ENCODE measurements at regions not wholly inside any gene's neighbourhood (a gene's known extent, or its start where the extent isn't known, plus 50 kb on each side); places are given as distances from the start of the nearest gene placed in this dataset.

DNA sequence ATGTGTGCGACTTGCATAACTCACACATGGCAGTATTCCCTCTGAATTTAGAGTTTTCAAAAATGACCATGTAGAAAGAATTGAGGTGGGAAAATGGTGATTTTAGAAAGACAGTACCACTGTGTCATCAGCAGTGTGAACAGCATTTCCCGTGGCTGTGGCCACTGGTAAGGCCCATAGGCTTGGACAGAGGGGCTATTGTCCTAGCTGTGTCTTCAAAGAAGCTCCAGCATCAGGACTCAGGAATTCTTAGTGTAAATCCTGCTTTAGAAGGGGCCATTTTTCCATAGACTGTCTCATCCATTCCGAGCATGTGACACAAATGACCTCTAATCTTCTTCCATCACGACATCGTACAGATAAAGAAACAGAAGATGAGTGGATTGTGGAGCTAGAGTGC, 119.3 kb upstream of the BACE2 start:
- no peak for DNase-seq

DNA sequence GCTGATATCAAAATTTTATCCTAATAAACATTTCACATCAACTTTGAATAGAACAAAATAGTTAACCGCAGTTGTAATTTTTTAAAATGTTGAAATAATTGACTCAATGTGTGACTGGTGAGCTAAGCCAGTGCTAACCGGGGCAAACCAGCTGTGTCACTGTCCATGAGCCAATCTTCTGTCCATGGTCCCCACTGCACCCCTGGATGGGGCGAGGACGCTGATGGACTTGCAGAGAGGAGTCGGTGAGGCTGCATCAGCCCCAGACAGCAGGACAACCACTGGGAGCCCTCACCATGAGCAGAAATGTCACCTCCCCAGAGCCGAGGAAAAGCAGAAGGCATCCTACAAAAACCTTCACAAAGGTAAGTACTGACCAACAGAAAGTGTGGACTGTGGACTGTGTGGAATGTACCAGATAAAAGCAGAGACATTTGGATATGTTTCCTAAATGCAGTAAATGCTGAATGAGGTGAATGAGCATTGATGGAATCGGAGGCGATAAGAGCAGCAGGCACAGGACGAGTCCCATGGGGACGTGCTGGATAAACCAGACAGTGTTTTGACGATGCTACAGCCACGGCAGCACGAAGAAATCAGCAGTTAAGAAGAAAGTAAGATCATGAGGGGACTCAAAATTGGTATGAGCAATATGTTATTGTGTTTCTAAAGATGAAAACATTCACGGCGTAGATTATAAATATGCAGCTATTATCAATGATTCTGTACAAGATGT, 115.0 kb upstream of the BACE2 start:
- DNase-seq: no peak

DNA sequence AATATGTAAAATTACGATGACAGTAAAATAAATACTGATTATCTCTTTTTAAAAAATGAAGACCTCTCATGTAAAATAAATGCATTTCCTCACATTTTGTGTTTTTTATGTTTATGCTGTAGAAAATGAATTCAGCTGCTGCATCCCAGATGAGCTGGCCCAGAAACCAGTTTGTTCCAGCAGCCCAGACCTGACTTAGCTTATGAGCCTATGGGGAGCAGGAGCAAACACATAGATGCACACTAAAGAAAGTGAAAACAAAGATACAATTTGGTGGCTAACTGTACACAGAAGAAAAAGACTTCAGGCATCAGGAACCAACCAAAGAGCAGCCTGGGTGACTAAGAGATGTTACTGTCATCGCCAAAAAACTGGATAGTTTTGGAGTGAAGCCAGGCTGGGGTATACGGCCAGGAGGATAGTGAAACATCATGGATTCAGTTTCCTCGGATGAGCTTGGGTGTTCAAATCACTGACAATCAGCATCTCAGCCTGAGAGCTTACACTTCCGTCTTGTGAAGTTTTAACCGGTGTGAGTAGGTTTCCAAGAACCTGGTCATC, 113.9 kb upstream of the BACE2 start:
- DNase-seq: no peak

GRCh38 chr21:41055266-41055665, 112.7 kb upstream of the BACE2 start:
- no peak for DNase-seq

DNA sequence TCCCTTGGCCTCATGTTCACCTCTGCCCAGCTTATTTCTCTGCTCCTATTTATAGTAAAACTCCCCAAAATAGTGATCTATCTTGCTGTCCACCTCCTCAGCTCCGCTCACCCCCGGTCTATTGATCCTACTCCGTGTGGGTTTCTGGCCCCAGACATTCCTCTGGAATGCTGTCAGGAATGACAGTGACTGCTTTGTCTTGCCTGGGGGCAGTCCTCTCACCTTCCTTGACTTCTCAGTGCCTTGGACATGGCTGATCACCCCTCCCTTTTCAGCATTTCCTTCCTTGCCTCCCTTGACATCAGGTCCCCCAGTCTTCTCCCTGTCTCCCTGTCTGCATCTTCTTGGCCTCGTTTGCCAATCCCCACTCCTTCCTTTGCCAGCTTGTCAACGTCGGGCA, 108.1 kb upstream of the BACE2 start:
- DNase-seq: no peak

- DNase-seq: no peak
Measured at GRCh38 chr21:41061701-41062100, 106.3 kb upstream of the BACE2 start.

DNA sequence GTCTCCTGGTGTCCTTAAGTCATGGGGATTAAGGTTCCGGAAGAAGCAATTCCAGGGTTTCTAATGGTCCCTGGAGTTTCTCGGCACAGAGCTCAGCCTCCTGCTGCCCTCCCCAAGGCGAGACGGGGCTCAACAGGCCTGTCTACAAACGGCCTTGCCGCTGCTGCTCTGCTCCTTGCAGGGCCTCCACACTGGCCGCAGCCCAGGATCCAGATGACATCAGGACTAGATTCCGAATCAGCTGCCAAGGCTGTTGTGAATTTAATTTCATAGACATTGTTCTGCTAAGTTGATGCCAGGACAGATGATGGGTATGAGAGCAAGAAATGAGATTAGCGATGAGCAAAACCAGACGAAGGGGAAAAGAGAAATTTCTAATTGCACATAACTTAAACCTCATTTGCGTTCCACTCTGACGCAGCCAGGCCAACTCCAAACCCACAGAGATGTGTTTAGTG, 103.6 kb upstream of the BACE2 start:
- DNase-seq: no peak

DNA sequence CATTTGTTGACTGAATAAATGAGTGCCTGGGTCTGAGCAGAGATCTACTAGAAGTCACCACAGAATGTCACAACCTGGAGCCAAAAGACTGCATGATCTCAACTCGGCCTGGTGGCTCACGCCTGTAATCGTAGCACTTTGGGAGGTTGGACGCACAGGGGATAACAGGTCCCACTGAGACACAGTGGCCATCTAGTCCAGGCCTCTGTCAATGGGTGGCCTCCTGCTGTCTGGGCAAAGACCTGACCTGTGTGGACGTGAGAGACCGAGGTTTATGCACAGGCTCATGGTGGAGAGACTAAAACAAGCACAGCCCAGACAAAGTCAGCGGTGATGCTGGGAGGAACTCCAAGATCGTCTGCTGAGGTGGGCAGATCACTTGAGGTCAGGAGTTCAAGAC, 103.0 kb upstream of the BACE2 start:
- no peak for DNase-seq

DNA sequence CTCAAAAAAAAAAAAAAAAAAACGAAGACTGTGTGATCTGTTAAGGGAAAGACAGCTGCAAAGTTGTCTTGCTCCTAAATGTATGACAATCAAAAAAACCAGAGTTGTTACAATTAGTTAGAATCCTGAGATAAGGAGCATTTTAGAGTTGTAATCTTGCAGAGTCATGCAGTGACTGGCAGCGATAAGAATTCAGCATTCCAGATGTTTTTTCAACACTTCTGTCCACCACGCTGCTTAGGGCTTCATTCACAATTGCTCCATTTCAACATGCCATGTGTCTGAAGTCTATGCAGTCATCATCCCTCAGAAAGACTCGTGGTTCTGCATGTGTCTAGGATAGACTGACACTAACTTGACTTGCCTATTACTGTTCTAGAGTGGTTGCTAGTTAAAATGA, 102.4 kb upstream of the BACE2 start:
- no peak for DNase-seq

GRCh38 chr21:41066086-41066938, 101.6 kb upstream of the BACE2 start:
- no peak for DNase-seq

- DNase-seq: no peak
Measured at GRCh38 chr21:41067709-41068108, 100.3 kb upstream of the BACE2 start.

- DNase-seq: no peak
Measured at GRCh38 chr21:41068496-41068895, 99.5 kb upstream of the BACE2 start.

DNA sequence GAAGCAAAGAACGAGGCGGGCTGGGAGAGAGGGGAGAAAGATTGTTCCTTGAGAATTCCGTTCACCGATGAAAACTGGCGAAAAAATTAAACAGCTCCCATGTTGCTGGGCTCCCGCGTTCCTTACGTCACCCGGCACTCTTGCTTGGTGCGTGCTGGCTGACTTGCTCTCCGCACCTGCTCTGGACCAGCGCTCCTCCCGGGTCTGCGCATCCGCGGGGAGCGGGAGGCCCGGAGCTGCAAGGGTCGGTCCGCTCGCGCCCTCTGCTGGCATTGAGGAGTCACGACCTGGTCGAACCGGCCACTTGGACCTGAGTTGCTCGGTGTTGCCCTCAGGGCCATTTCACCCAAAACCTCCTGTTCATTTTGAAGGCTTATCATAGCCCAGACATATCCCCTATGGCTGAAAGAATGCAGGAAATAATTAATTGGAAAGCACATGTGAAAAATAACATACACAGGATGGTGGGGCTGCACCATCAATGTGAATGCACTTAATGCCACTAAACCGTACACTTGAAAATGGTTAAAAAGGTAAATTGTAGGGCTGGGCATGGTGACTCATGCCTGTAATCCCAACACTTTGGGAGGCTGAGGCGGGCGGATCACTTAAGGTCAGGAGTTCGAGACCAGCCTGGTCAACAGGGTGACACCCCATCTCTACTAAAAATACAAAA, 98.9 kb upstream of the BACE2 start:
- peak; percentile 87 for DNase-seq

DNA sequence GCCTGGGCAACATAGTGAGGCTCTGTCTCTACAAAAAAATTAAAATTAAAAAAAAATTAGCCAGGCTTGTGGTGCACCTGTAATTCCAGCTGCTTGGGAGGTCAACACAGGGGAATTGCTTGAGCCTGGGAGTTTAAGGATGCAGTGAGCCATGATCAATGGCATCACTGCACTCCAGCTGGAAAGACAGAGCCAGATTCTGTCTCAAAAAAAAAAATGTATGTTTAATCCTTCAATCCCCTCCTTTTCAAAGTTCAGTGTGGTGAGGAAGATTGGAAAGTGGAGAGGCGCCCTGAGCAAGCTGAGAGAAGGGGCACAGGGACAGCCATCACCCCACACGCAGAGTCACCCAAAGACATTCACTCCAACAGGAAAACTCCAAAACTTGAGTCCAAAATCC, 97.7 kb upstream of the BACE2 start:
- no peak for DNase-seq

DNA sequence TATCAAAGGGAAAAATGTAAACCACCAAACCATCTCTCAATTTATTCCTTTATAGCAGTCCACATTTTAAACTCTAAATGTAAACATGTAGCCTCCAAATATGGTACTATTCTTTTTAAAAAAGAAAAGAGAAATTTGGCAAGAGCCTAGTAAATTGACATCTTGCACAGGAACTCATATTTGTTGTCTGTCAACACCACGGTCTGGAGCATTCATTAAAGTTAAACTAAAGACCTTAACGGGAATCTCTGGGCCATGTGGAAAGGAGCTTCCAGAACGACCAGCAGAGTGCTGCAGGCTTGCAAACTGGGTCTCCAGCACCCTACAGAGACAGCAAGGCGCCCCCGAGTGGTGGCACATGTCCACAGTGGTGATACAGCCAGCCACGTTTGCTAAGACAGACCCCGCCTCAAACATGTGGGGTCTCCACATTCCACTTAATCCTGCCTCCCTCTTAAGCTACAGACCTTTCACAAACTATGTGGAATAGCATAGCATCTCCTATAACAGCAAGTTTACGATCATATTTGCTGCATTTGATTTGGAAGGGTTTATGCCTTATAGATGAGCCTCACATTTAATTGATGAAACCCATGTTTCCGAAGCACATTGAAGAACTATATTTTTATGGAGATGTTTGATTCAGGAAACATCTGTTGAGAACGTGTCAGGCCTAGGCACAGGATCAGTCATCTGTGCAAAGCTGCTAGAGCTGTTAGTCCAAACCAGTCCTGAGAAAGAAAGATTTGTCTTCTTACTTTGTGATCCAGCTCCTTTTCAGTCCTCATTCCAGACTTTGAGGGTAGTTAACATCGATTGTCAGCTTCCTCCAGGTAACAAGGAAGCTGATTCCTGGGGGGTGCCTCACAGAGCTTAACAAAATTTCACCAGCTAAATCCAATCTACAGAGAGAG, 96.4 kb upstream of the BACE2 start:
- DNase-seq: no peak

DNA sequence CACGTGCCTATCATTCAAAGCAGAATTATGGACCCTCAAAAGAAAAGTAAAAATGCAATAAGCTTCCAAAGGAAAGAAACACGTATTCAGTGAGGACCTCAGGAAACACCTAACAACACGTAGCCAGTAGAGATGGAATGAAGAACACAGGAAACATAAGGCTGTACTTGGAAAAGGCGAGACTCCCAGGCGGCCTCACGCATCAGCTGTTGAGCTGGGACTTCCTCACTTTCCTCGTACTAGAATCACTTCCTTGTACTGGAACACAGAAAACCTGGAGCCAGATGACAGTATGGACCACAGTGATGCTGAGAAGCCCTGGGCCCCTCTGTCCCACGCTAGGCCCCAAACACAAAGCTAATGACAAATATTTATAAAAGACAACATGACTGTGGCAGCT, 94.4 kb upstream of the BACE2 start:
- DNase-seq: no peak

- DNase-seq: no peak
Measured at GRCh38 chr21:41074396-41075184, 93.4 kb upstream of the BACE2 start.

DNA sequence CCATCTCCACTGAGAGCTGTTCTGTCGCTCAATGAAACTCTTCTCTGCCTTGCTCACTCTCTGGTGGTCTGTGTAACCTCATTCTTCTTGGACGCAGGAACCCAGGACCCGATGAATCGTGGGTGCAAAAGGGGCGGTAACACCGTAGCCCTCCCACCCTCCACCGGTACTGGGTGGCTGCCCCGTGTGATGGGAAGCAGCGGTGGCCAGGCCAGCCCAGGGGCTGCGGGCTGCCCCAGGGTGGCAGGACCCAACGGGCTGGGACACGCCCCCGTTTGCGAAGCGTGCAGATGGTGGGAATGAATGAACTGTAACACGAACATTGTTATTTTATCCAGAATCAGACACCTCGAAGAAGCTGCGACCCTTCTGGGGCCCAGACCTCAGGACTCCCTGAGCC, 92.3 kb upstream of the BACE2 start:
- DNase-seq: no peak

DNA sequence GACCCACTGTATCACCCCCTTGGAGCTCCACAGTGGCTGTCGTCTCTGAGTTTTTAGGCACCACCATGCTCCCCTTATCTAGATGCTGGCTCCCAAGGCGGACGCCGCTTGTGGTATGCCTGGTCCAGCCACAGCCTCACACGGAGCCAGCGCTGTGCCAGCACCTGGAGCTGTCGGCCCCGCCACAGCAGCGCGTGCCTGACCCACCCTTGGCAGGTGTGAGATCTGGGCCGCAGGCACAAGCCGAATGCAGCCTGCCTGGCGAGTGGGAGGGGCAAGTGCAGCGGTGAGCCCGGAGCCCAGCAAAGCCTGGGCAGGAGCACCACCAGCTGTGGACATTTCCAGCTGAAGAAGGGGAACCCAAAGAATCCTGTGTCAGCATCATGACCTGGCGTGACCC, 91.9 kb upstream of the BACE2 start:
- no peak for DNase-seq

- no peak for DNase-seq
Measured at GRCh38 chr21:41079159-41079558, 88.8 kb upstream of the BACE2 start.

- no peak for DNase-seq
Measured at GRCh38 chr21:41080485-41081121, 87.4 kb upstream of the BACE2 start.

Data from activated CD8-positive, alpha-beta memory T cell treated with anti-CD3 and anti-CD28 coated beads, Interleukin-2, amount 50 U/mL, for 48 hours (primary cell).